Fibroblast of lung (primary cell): ENCODE measurements at regions not wholly inside any gene's neighbourhood (a gene's known extent, or its start where the extent isn't known, plus 50 kb on each side); places are given as distances from the start of the nearest gene placed in this dataset.

Source experiments
- DNase-seq, 2 donors: peaks; one replicate each; pipeline versions ENCODE4 v3.0.0 to v3.0.0-alpha.2; 2010; ENCODE audit warnings: low read depth in 2 of 2
- H2AFZ ChIP-seq: 2 replicates; pipeline ENCODE4 v1.5.1; 2012; ENCODE audit warnings: low read length, control low read depth, inconsistent platforms
- H3K27ac ChIP-seq: 2 replicates; pipeline ENCODE4 v1.5.1; 2011; ENCODE audit warnings: low read length, control low read depth; ENCODE audit not compliant: insufficient read depth
- H3K27me3 ChIP-seq: 2 replicates; pipeline ENCODE4 v1.5.1; 2011; ENCODE audit warnings: mild to moderate bottlenecking, low read length; ENCODE audit not compliant: control insufficient read depth, insufficient read depth
- H3K36me3 ChIP-seq: 2 replicates; pipeline ENCODE4 v1.5.1; 2011; ENCODE audit warnings: low read length; ENCODE audit not compliant: control insufficient read depth, insufficient read depth
- H3K4me1 ChIP-seq: 2 replicates; pipeline ENCODE4 v1.5.1; 2011; ENCODE audit warnings: low read length; ENCODE audit not compliant: control insufficient read depth, insufficient read depth; ENCODE audit errors: extremely low read depth
- H3K4me2 ChIP-seq: 2 replicates; pipeline ENCODE4 v1.5.1; 2011; ENCODE audit warnings: low read length, control low read depth; ENCODE audit not compliant: insufficient read depth; ENCODE audit errors: extremely low read depth
- H3K4me3 ChIP-seq, 4 experiments: fragments of 200-600 bp in 1 of 4; sonication (generic) in 1 of 4; replicated peaks in 1 of 4; 2 replicates each; pipeline ENCODE4 v1.5.1; 2011 to 2016; ENCODE audit warnings: low read length in 4 of 4, low read depth in 3 of 4, mild to moderate bottlenecking in 3 of 4, control low read depth in 2 of 4, inconsistent platforms in 1 of 4, mixed read lengths in 1 of 4; ENCODE audit not compliant: insufficient read depth in 1 of 4; ENCODE audit errors: control extremely low read depth in 1 of 4
- H3K79me2 ChIP-seq: 2 replicates; pipeline ENCODE4 v1.5.1; 2012; ENCODE audit warnings: mild to moderate bottlenecking, low read length, inconsistent platforms; ENCODE audit not compliant: control insufficient read depth, insufficient read depth
- H3K9ac ChIP-seq: 2 replicates; pipeline ENCODE4 v1.5.1; 2011; ENCODE audit warnings: mild to moderate bottlenecking, low read length, control low read depth; ENCODE audit not compliant: insufficient read depth
- H3K9me3 ChIP-seq: 2 replicates; pipeline ENCODE4 v1.5.1; 2012; ENCODE audit warnings: low read depth, low read length; ENCODE audit not compliant: control insufficient read depth, insufficient read depth
- H4K20me1 ChIP-seq: 2 replicates; pipeline ENCODE4 v1.5.1; 2011; ENCODE audit warnings: low read length; ENCODE audit not compliant: control insufficient read depth, insufficient read depth; ENCODE audit errors: extremely low read depth
- EZH2 ChIP-seq: IDR thresholded peaks from 2 replicates; pipeline ENCODE4 v1.5.1; 2012; ENCODE audit warnings: low read length, control low read depth, mild to moderate bottlenecking; ENCODE audit errors: missing control alignments
- TF ChIP-seq, protein P1 (sequence below), 2 donors: IDR thresholded peaks in 1 of 2; conservative IDR thresholded peaks in 1 of 2; 1 replicate in 1 of 2; 2 replicates in 1 of 2; pipeline ENCODE4 v1.5.1; 2011 to 2012; ENCODE audit warnings: low read length in 2 of 2, control low read depth in 1 of 2, inconsistent platforms in 1 of 2, low read depth in 1 of 2, mild to moderate bottlenecking in 1 of 2

DNA sequence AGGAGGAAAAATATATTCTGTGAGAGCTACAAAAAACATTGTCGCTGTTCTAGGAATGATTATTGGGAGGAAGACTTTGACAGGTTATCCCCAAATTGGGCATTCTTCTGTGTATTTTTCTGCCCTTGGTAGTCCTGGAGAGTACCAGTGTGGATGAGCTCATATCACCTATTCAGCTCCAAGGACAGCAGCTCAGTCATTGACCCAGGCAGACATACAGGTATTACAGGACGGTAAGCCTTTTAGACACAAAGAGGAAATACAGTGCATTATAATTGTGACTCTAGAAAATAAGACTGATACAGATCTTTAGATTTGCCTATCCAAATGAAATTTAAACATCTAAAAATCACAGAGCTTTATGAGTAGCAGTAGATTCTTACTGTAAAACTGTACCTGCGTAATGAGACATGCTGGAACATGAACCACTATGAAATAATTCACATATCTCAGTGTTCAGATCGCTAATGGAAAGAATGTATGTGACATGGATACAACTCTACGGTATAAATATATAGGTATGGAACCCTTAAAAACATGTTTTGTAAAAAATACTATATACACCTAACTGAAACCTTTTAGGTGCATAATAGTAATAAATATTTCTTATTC is 56.0 kb downstream of the PLK2 start:
- no peak overlapping the region for H3K4me2 ChIP-seq
- H4K20me1 ChIP-seq, result no peaks in the 10 kb centered on the region

DNA sequence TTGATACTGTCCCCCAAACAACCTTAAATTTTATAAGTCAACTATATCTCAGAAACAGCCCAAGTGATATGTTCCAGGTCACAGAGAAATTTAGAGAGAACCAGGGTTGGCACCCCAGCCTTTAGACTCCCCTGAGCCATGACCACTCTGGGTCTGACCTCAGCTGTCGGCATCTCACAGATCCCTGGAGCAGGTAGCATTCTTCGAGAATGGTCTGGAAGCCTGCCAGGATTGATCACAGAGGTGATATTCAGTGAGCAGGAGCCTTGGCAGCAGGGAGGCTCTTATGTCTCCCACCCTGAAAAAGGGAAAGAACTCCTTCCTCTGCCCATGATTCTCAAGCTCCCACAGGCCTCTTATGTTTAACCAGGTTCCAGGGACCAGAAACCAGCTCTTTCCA is 58.2 kb downstream of the PLK2 start:
- no peak for TF ChIP-seq EZH2
- Histone ChIP-seq H3K27me3 (no peaks in the 10 kb centered on the region), H3K9ac (no peak overlapping the region), H4K20me1 (no peaks in the 10 kb centered on the region), H3K4me2 (no peak overlapping the region), H3K9me3 (no peaks in the 10 kb centered on the region), H2AFZ (no peak overlapping the region), H3K4me1 (no peaks in the 10 kb centered on the region), H3K79me2 (no peaks in the 10 kb centered on the region), H3K27ac (no peak overlapping the region), H3K36me3 (no peaks in the 10 kb centered on the region), H3K4me3 (no peak overlapping the region)
- no peak for DNase-seq

More for the DNA sequence above, 56.0 kb downstream of the PLK2 start:
- Histone ChIP-seq H3K79me2 (no peaks in the 10 kb centered on the region), H2AFZ (no peak overlapping the region), H3K9me3 (no peaks in the 10 kb centered on the region), H3K36me3 (no peaks in the 10 kb centered on the region), H3K27ac (no peak overlapping the region), H3K27me3 (no peaks in the 10 kb centered on the region), H3K9ac (no peak overlapping the region), H3K4me3 (no peak overlapping the region), H3K4me1 (peaks cover 3% of the 10 kb centered on the region)
- TF ChIP-seq, protein P1, sequence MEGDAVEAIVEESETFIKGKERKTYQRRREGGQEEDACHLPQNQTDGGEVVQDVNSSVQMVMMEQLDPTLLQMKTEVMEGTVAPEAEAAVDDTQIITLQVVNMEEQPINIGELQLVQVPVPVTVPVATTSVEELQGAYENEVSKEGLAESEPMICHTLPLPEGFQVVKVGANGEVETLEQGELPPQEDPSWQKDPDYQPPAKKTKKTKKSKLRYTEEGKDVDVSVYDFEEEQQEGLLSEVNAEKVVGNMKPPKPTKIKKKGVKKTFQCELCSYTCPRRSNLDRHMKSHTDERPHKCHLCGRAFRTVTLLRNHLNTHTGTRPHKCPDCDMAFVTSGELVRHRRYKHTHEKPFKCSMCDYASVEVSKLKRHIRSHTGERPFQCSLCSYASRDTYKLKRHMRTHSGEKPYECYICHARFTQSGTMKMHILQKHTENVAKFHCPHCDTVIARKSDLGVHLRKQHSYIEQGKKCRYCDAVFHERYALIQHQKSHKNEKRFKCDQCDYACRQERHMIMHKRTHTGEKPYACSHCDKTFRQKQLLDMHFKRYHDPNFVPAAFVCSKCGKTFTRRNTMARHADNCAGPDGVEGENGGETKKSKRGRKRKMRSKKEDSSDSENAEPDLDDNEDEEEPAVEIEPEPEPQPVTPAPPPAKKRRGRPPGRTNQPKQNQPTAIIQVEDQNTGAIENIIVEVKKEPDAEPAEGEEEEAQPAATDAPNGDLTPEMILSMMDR (conservative IDR thresholded peaks at IDR 0.05 in 1 of 2, IDR thresholded peaks at IDR 0.05 in 1 of 2; ENCODE audit: low read depth in 1 of 2, low read length in 2 of 2), result no peak
- no peak for TF ChIP-seq EZH2
- DNase-seq, result no peak

DNA sequence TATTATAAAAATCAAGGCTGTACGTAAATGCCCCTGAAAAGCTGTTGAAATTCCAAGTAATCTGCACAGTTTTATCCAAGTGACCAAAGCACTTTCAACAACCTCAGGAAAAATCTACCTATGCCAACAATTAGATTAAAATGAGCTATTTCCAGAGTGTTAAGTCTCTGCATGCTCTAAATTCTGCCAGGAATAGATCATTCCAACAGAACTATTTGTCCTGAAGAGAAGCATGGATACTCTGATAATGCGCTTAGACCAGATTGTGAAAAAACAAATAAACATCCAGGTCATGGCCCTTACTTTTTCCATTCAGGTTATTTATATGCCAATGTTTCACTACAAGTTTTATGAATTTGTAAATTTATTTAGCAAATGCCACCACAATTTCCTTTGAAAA is 59.1 kb downstream of the PLK2 start:
- no peak overlapping the region for H3K9ac ChIP-seq

More for the DNA sequence above, 59.1 kb downstream of the PLK2 start:
- Histone ChIP-seq H4K20me1 (no peaks in the 10 kb centered on the region), H3K4me2 (no peak overlapping the region), H2AFZ (no peak overlapping the region), H3K27ac (no peak overlapping the region), H3K79me2 (no peaks in the 10 kb centered on the region), H3K9me3 (no peaks in the 10 kb centered on the region), H3K27me3 (no peaks in the 10 kb centered on the region), H3K4me3 (no peak overlapping the region), H3K36me3 (no peaks in the 10 kb centered on the region), H3K4me1 (no peaks in the 10 kb centered on the region)
- no peak for TF ChIP-seq EZH2
- TF ChIP-seq, protein P1 (conservative IDR thresholded peaks at IDR 0.05 in 1 of 2, IDR thresholded peaks at IDR 0.05 in 1 of 2; ENCODE audit: low read depth in 1 of 2, low read length in 2 of 2), result no peak
- DNase-seq, result no peak
